C4-2B (cell line): ENCODE measurements at regions not wholly inside any gene's neighbourhood (a gene's known extent, or its start where the extent isn't known, plus 50 kb on each side); places are given as distances from the start of the nearest gene placed in this dataset.
"Not testable (repeated sequence)": the region's sequence is repeated elsewhere in the genome, so short reads cannot be mapped to it uniquely, and the experiment has no call there.

Source experiments
- ZFX ChIP-seq: fragments of 450-650 bp; IDR thresholded peaks from 2 replicates; pipeline ENCODE4 v1.6.1; 2017
- TF ChIP-seq, protein P1 (sequence below): fragments of 450-650 bp; conservative IDR thresholded peaks from 2 replicates; pipeline ENCODE4 v1.5.1; 2017; ENCODE audit warnings: mild to moderate bottlenecking

DNA sequence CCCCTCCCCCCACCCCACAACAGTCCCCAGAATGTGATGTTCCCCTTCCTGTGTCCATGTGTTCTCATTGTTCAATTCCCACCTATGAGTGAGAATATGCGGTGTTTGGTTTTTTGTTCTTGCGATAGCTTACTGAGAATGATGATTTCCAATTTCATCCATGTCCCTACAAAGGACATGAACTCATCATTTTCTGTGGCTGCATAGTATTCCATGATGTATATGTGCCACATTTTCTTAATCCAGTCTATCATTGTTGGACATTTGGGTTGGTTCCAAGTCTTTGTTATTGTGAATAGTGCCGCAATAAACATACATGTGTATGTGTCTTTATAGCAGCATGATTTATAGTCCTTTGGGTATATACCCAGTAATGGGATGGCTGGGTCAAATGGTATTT is 308.2 kb downstream of the ZNF536 start:
- TF ChIP-seq ZFX: not testable (repeated sequence)
- TF ChIP-seq, protein P1, sequence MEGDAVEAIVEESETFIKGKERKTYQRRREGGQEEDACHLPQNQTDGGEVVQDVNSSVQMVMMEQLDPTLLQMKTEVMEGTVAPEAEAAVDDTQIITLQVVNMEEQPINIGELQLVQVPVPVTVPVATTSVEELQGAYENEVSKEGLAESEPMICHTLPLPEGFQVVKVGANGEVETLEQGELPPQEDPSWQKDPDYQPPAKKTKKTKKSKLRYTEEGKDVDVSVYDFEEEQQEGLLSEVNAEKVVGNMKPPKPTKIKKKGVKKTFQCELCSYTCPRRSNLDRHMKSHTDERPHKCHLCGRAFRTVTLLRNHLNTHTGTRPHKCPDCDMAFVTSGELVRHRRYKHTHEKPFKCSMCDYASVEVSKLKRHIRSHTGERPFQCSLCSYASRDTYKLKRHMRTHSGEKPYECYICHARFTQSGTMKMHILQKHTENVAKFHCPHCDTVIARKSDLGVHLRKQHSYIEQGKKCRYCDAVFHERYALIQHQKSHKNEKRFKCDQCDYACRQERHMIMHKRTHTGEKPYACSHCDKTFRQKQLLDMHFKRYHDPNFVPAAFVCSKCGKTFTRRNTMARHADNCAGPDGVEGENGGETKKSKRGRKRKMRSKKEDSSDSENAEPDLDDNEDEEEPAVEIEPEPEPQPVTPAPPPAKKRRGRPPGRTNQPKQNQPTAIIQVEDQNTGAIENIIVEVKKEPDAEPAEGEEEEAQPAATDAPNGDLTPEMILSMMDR: not testable (repeated sequence)
